PC-9 (cell line): ENCODE measurements at regions not wholly inside any gene's neighbourhood (a gene's known extent, or its start where the extent isn't known, plus 50 kb on each side); places are given as distances from the start of the nearest gene placed in this dataset.

Source experiments
- BruUV-seq: library from RNA; stranded (reverse); fragments of 400-500 nt; replicated peaks from 2 replicates; lab custom pipeline; 2021; lab: Mats Ljungman, UMichigan
- CTCF ChIA-PET: fragments of 300-600 bp; sonication (Branson Sonifier 250); formaldehyde crosslinking; loops from one replicate; lab custom pipeline; 2022; ENCODE audit warnings: antibody characterized with exemption; lab: Charles Lee
- POLR2A ChIA-PET: fragments of 300-600 bp; sonication (Branson Sonifier 250); formaldehyde crosslinking; loops from one replicate; lab custom pipeline; 2022; ENCODE audit warnings: antibody characterized with exemption; ENCODE audit not compliant: unreplicated experiment; lab: Charles Lee
- DNase-seq, 2 experiments: peaks; one replicate each; pipeline versions ENCODE4 v3.0.0 to v3.0.0-alpha.2; 2015 to 2022; ENCODE audit warnings: mixed read lengths in 1 of 2
- H2AFZ ChIP-seq: fragments of 200-600 bp; sonication (generic); 2 replicates; pipeline ENCODE4 v1.8.1; 2017; ENCODE audit warnings: antibody characterized with exemption
- H3F3A ChIP-seq: fragments of 200-600 bp; sonication (generic); 2 replicates; pipeline ENCODE4 v1.8.1; 2017; ENCODE audit warnings: antibody characterized with exemption, mild to moderate bottlenecking, low read depth; ENCODE audit not compliant: insufficient read depth
- H3K27ac ChIP-seq: fragments of 200-600 bp; sonication (generic); 2 replicates; pipeline ENCODE4 v1.6.1; 2016; ENCODE audit warnings: mixed run types
- H3K27me3 ChIP-seq: fragments of 200-600 bp; sonication (generic); 2 replicates; pipeline ENCODE4 v1.6.1; 2016; ENCODE audit warnings: low read depth, mixed run types; ENCODE audit not compliant: insufficient read depth
- H3K36me3 ChIP-seq: fragments of 200-600 bp; sonication (generic); 2 replicates; pipeline ENCODE4 v1.6.1; 2016; ENCODE audit warnings: low read depth, mixed run types
- H3K4me1 ChIP-seq: fragments of 200-600 bp; sonication (generic); replicated peaks from 2 replicates; pipeline ENCODE4 v1.6.1; 2016; ENCODE audit warnings: mixed run types; ENCODE audit not compliant: insufficient read depth
- H3K4me2 ChIP-seq: fragments of 200-600 bp; sonication (generic); 2 replicates; pipeline ENCODE4 v1.6.1; 2017; ENCODE audit warnings: mixed run types
- H3K4me3 ChIP-seq: fragments of 200-600 bp; sonication (generic); 2 replicates; pipeline ENCODE4 v1.6.1; 2016; ENCODE audit warnings: mixed run types
- H3K79me2 ChIP-seq: fragments of 200-600 bp; sonication (generic); 2 replicates; pipeline ENCODE4 v1.6.1; 2017; ENCODE audit warnings: low read depth, mixed run types
- H3K9me2 ChIP-seq: fragments of 200-600 bp; sonication (generic); 2 replicates; pipeline ENCODE4 v1.8.1; 2017; ENCODE audit warnings: mild to moderate bottlenecking; ENCODE audit not compliant: insufficient read depth
- H3K9me3 ChIP-seq: fragments of 200-600 bp; sonication (generic); 2 replicates; pipeline ENCODE4 v1.8.1; 2016; ENCODE audit warnings: low read depth; ENCODE audit not compliant: insufficient read depth
- H4K20me1 ChIP-seq: fragments of 200-600 bp; sonication (generic); 2 replicates; pipeline ENCODE4 v1.8.1; 2017; ENCODE audit not compliant: insufficient read depth
- EZH2 ChIP-seq: fragments of 200-600 bp; sonication (generic); IDR thresholded peaks from 2 replicates; pipeline ENCODE4 v1.8.0; 2017; ENCODE audit warnings: antibody characterized with exemption, low read depth
- intact Hi-C: fragments of 100-400 bp; cut with micrococcal nuclease; formaldehyde crosslinking; loops from one replicate; pipeline ENCODE4 v1.10.0; 2022; ENCODE audit not compliant: unreplicated experiment
- TF ChIP-seq, protein P1 (sequence below): fragments of 200-600 bp; sonication (generic); conservative IDR thresholded peaks from 2 replicates; pipeline ENCODE4 v1.6.1; 2017; ENCODE audit warnings: mixed run types, antibody characterized with exemption, mild to moderate bottlenecking, moderate library complexity

DNA sequence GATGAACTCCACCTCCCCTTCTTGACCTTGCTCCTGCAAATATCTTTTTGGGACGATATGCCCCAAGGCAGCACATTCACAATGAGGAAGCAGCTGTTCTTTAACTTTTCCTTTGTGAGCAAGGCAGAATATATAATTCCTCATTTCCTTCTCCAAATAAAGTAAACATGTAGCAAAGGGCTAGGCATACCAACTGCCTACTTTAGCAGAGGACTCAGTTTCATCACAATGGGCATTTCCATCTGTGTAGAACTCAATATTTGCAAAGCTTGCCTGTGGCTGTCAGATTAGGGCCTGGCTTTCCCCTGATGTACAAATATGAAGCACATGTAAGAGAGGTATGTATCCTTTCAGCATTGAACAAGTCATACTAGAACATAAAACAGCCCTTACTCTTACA, 366.9 kb downstream of the RSL24D1 start:
- no peak for DNase-seq
- Histone ChIP-seq H3K79me2 (no peaks in the 10 kb centered on the region), H3K27me3 (no peaks in the 10 kb centered on the region), H3K27ac (no peak overlapping the region), H3K9me3 (no peaks in the 10 kb centered on the region), H3K4me1 (no peaks in the 10 kb centered on the region), H3F3A (no peaks in the 10 kb centered on the region), H3K4me3 (no peak overlapping the region), H3K4me2 (no peak overlapping the region), H4K20me1 (no peaks in the 10 kb centered on the region), H3K36me3 (no peaks in the 10 kb centered on the region), H2AFZ (no peak overlapping the region), H3K9me2 (no peaks in the 10 kb centered on the region)
- POLR2A ChIA-PET: no interaction called here
- CTCF ChIA-PET: no interaction called here
- no TSS peak for BruUV-seq
- TF ChIP-seq, protein P1, sequence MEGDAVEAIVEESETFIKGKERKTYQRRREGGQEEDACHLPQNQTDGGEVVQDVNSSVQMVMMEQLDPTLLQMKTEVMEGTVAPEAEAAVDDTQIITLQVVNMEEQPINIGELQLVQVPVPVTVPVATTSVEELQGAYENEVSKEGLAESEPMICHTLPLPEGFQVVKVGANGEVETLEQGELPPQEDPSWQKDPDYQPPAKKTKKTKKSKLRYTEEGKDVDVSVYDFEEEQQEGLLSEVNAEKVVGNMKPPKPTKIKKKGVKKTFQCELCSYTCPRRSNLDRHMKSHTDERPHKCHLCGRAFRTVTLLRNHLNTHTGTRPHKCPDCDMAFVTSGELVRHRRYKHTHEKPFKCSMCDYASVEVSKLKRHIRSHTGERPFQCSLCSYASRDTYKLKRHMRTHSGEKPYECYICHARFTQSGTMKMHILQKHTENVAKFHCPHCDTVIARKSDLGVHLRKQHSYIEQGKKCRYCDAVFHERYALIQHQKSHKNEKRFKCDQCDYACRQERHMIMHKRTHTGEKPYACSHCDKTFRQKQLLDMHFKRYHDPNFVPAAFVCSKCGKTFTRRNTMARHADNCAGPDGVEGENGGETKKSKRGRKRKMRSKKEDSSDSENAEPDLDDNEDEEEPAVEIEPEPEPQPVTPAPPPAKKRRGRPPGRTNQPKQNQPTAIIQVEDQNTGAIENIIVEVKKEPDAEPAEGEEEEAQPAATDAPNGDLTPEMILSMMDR: no peak
- TF ChIP-seq EZH2: no peak
- intact Hi-C loops: no loop called here

DNA sequence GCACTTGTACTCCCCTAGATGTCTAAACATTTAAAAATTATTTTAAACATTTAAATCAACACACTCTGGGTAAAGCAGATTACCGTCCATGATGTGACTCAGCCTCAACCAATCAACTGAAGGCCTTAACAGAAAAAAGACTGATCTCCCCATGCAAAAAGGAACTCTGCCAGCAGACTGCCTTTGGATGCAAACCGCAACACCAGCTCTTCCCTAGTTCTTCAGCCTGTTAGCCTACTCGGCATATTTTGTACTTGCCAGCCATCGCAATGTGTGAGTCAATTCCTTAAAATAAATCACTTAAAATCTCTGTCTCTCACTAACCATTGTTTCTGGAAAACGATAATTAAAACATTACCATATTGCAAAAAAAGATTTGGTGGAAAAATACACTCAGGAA, 375.9 kb downstream of the RSL24D1 start:
- no peaks in the 10 kb centered on the region for H3F3A ChIP-seq
- no peak for DNase-seq
- H3K4me3 ChIP-seq: no peak overlapping the region
- ChIA-PET CTCF (no interaction called here), POLR2A (no interaction called here)
- no peak overlapping the region for H3K27ac ChIP-seq
- no peak overlapping the region for H2AFZ ChIP-seq
- no peak overlapping the region for H3K4me2 ChIP-seq
- intact Hi-C loops: no loop called here
- H3K27me3 ChIP-seq: no peaks in the 10 kb centered on the region
- no peaks in the 10 kb centered on the region for H3K4me1 ChIP-seq
- TF ChIP-seq EZH2: no peak
- TF ChIP-seq, protein P1: no peak
- no peaks in the 10 kb centered on the region for H4K20me1 ChIP-seq
- no TSS peak for BruUV-seq
- no peaks in the 10 kb centered on the region for H3K9me3 ChIP-seq
- H3K9me2 ChIP-seq: no peaks in the 10 kb centered on the region
- H3K79me2 ChIP-seq: no peaks in the 10 kb centered on the region
- H3K36me3 ChIP-seq: no peaks in the 10 kb centered on the region

DNA sequence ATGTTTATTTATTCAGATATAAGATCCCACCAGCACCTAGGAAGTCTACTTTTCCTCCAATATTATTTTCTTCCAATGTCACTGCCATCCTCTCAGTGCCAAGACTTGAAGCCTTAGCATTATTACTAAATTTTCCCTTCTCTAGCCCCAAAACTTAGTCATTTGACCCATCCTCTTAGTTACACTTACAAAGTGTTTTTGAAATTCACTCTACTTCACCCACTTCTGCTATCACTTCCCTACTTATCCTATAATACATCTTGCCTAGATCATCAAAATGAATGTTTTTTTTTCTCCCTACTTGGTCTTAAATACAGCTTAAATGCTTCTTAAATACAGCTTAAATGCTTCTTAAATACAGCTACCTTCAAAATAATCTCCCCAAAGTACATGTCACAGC, 376.6 kb downstream of the RSL24D1 start:
- POLR2A ChIA-PET: no interaction called here

More for the DNA sequence above, 376.6 kb downstream of the RSL24D1 start:
- DNase-seq: no peak
- Histone ChIP-seq H3K4me2 (no peak overlapping the region), H3K9me2 (no peaks in the 10 kb centered on the region), H3K4me1 (no peaks in the 10 kb centered on the region), H4K20me1 (no peaks in the 10 kb centered on the region), H3F3A (no peaks in the 10 kb centered on the region), H3K79me2 (no peaks in the 10 kb centered on the region), H2AFZ (no peak overlapping the region), H3K27ac (no peak overlapping the region), H3K36me3 (no peaks in the 10 kb centered on the region), H3K9me3 (no peaks in the 10 kb centered on the region), H3K27me3 (no peaks in the 10 kb centered on the region), H3K4me3 (no peak overlapping the region)
- TF ChIP-seq, protein P1: no peak
- no peak for TF ChIP-seq EZH2
- CTCF ChIA-PET: no interaction called here
- intact Hi-C loops: no loop called here
- no TSS peak for BruUV-seq
